ENCODE measurements at regions not wholly inside any gene's neighbourhood (a gene's known extent, or its start where the extent isn't known, plus 50 kb on each side); places are given as distances from the start of the nearest gene placed in this dataset.

DNA sequence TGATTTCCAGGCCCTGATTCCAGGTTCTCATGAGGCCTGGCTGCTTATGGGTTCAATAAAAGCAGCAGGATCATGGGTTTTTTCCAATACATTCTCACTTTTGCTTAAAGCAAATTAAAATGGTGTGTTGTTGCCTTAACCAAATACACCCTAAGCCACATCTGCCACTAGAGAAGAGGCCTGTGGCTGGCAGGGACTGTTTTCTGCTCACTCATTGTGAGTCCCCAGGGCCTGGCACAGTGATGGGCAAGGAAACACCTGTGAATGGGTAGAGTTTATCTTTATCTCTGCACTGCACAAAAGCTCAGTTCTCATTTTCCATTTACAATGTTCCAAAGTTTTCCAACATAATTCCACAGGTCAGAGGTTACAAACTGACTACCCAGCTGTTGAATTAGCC, 726.0 kb downstream of the UQCRFS1 start:
- TF ChIP-seq, protein P1, sequence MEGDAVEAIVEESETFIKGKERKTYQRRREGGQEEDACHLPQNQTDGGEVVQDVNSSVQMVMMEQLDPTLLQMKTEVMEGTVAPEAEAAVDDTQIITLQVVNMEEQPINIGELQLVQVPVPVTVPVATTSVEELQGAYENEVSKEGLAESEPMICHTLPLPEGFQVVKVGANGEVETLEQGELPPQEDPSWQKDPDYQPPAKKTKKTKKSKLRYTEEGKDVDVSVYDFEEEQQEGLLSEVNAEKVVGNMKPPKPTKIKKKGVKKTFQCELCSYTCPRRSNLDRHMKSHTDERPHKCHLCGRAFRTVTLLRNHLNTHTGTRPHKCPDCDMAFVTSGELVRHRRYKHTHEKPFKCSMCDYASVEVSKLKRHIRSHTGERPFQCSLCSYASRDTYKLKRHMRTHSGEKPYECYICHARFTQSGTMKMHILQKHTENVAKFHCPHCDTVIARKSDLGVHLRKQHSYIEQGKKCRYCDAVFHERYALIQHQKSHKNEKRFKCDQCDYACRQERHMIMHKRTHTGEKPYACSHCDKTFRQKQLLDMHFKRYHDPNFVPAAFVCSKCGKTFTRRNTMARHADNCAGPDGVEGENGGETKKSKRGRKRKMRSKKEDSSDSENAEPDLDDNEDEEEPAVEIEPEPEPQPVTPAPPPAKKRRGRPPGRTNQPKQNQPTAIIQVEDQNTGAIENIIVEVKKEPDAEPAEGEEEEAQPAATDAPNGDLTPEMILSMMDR (IDR thresholded peaks at IDR 0.05), result no peak
- TF ChIP-seq POLR2A (IDR thresholded peaks at IDR 0.05), result no peak
